ENCODE measurements at regions not wholly inside any gene's neighbourhood (a gene's known extent, or its start where the extent isn't known, plus 50 kb on each side); places are given as distances from the start of the nearest gene placed in this dataset.

- Mint-ChIP-seq H3K36me3 (ENCODE audit: low read depth) (no peaks in the 10 kb centered on the region), H3K4me1 (peaks cover 9% of the 10 kb centered on the region), H3K4me3 (no peak overlapping the region), H3K27ac (no peak overlapping the region), H3K9me3 (peaks cover 12% of the 10 kb centered on the region), H3K27me3 (ENCODE audit: insufficient read depth, low read depth, poor library complexity) (peaks cover 1% of the 10 kb centered on the region)
- Histone ChIP-seq H3K36me3 (ENCODE audit: insufficient read depth) (peaks cover 8% of the 10 kb centered on the region; the same call in 1 of the 2 replicates), H3K27ac (ENCODE audit: low read depth) (no peak overlapping the region), H3K9me2 (ENCODE audit: insufficient read depth) (no peaks in the 10 kb centered on the region; the same call in 1 of the 2 replicates), H3K27me3 (ENCODE audit: insufficient read depth) (no peaks in the 10 kb centered on the region), H3F3A (replicated peaks; ENCODE audit: low read depth) (no peaks in the 10 kb centered on the region), H3K4me3 (no peak overlapping the region), H3K79me2 (replicated peaks; ENCODE audit: insufficient read depth) (no peaks in the 10 kb centered on the region), H2AFZ (no peak overlapping the region), H3K4me2 (no peak overlapping the region), H3K4me1 (ENCODE audit: insufficient read depth) (peaks cover 14% of the 10 kb centered on the region), H4K20me1 (replicated peaks; ENCODE audit: insufficient read depth) (no peaks in the 10 kb centered on the region)
- ATAC-seq (no peak), DNase-seq (ENCODE audit: low spot score) (no peak)
- TF ChIP-seq POLR2AphosphoS5 (IDR thresholded peaks at IDR 0.05; ENCODE audit: low read depth): no peak
These were observed 159.6 kb upstream of the SMIM21 start for GRCh38 chr18:75587131-75587530.

GRCh38 chr18:75586130-75586889 lies 158.8 kb upstream of the SMIM21 start:
- no peaks in the 10 kb centered on the region; the same call in 1 of the 2 replicates for H3K9me2 ChIP-seq (ENCODE audit: insufficient read depth)
- no peak overlapping the region for H3K4me3 Mint-ChIP-seq
- no peaks in the 10 kb centered on the region for H3K27me3 ChIP-seq (ENCODE audit: insufficient read depth)
- H3K4me1 Mint-ChIP-seq: peaks cover 13% of the 10 kb centered on the region
- peak overlapping the region; percentile 54; the same call in 1 of the 2 replicates for H2AFZ ChIP-seq
- peaks cover 22% of the 10 kb centered on the region for H3K4me1 ChIP-seq (ENCODE audit: insufficient read depth)
- H3K36me3 Mint-ChIP-seq (ENCODE audit: low read depth): no peaks in the 10 kb centered on the region
- no peaks in the 10 kb centered on the region for H3K36me3 ChIP-seq (ENCODE audit: insufficient read depth)
- ATAC-seq (peak; percentile 51; the same call in 2 of the 3 replicates), DNase-seq (ENCODE audit: low spot score) (no peak)
- H3K27me3 Mint-ChIP-seq (ENCODE audit: insufficient read depth, low read depth, poor library complexity): peaks cover 1% of the 10 kb centered on the region
- H3K9me3 Mint-ChIP-seq: peaks cover 4% of the 10 kb centered on the region; the same call in 2 of the 3 replicates
- no peak for TF ChIP-seq ZNF462 (CRISPR knock-in tag; IDR thresholded peaks at IDR 0.05)
- TF ChIP-seq STAT1 (IDR thresholded peaks at IDR 0.05; ENCODE audit: unreplicated experiment): no peak
- no peak for TF ChIP-seq EZH2phosphoT487 (IDR thresholded peaks at IDR 0.05; ENCODE audit: unreplicated experiment)
- TF ChIP-seq ETS1 (IDR thresholded peaks at IDR 0.05): no peak
- no peak for TF ChIP-seq CREB1 (CRISPR knock-in tag; IDR thresholded peaks at IDR 0.05; ENCODE audit: low read depth)
- no peak for TF ChIP-seq POLR2AphosphoS5 (IDR thresholded peaks at IDR 0.05; ENCODE audit: low read depth)
- H3F3A ChIP-seq (replicated peaks; ENCODE audit: low read depth): no peaks in the 10 kb centered on the region
- H3K4me2 ChIP-seq: peak overlapping the region; percentile 42; the same call in 1 of the 2 replicates
- H3K27ac Mint-ChIP-seq: no peak overlapping the region
- H3K27ac ChIP-seq (ENCODE audit: low read depth): no peak overlapping the region
- no peaks in the 10 kb centered on the region for H4K20me1 ChIP-seq (replicated peaks; ENCODE audit: insufficient read depth)
- no peak overlapping the region for H3K4me3 ChIP-seq
- no peaks in the 10 kb centered on the region for H3K79me2 ChIP-seq (replicated peaks; ENCODE audit: insufficient read depth)

Measured in GM23338 (cell line).